Lung microvascular endothelial cell (primary cell): ENCODE measurements at regions not wholly inside any gene's neighbourhood (a gene's known extent, or its start where the extent isn't known, plus 50 kb on each side); places are given as distances from the start of the nearest gene placed in this dataset.

ENCODE experiments used
- DNase-seq, 2 donors: peaks; one replicate each; pipeline versions ENCODE4 v3.0.0 to v3.0.0-alpha.2; 2010; ENCODE audit warnings: low read depth in 2 of 2

DNA sequence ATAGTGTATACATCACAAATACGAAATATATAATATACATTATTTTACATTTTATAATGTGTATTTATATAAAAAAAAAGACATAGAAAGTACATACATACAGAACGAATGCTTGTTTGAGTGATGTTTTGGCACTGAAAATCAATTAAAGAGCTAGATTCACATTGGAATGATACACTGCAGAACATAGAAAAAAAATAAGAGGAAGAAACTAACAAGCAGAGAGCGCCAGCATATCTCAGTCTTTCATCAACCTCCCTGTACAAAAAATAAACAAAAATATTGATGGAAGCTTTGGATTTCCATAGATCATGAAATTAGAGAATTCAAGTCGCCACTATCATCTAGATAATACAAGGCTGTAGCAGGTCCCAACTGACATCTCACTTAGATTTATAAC is 420.6 kb downstream of the CENPC start:
- DNase-seq, result no peak

DNA sequence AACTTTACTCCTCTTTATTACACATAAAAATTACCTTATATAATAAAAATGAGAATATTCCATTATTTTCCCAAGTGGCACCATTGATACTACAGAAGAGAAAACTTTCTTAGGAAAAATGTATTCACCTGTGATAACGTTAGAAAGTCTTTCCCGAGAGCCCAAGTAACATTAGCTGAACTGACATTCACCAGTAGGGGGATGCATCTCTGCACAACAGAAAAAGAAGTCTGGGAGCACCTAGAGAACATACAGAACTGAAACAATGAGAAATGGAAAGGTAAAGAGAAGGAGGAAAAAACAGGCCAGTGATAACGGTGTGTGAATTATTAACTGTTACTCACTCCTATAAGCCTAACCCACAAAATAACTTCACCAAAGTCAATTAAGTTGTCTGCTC is 423.3 kb downstream of the CENPC start:
- DNase-seq, result peak in 1 of 2 donors; percentile 1

DNA sequence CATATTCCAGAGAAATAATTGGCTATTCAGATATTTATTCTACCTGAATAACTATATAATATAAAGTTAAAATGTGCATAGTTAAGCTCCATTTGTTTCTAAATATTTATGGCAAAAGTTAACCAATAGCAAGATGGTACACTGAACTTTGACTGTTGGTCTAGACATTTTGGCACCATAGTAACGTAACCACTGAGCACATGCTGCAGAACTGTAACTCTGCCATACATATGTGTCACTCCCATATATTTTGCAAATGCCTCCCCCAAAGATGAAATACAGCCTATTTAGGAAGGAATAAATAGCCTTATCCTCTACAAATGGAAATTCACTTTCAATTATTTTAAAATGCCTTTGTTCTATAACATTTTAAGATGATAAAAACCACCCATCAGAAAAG is 424.9 kb downstream of the CENPC start:
- DNase-seq, result no peak

DNA sequence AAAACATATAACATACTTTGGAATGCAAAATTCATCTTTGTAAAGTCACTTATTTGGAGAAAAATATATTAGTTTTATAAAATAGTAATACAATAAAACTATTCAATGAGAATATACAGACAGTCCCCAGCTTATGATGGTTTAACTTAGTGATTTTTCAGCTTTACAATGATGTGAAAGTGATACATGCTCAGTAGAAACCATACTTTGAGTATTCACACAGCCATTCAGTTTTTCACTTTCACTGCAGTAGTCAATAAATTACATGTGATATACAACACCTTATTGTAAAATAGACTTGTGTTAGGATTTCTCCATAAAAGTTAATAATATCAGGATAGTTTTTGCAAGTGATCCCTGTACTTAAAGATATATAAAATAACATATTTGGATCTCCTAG is 436.0 kb downstream of the CENPC start:
- DNase-seq, result no peak

DNA sequence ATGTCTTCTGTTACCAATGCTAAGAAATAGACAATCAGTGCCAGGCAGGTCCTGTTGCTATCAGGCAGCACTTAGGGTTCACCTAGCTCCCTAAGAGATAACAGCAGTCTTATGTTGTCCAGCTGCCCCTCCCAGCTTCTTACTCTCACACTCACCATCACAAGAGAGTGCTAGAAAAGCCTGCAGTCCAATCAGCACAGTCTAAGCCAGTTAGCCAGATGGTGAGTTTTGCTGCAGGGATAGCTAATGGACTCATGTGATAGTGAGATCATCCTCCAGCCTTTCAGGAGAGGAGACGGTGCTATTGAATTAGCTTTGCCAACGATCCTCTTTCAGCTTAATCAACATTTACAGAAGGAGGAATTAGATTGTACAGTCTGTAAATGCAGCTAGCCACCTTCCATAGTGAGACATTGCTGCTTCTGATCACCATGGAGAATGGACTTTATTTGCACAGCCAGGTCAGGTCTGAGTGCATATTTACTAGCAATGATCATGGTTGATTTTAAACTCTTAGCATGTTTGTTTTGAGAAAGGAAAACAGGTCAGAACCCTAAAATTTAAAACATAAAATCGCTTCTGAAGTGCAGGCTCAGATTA is 438.3 kb downstream of the CENPC start:
- DNase-seq, result no peak

DNA sequence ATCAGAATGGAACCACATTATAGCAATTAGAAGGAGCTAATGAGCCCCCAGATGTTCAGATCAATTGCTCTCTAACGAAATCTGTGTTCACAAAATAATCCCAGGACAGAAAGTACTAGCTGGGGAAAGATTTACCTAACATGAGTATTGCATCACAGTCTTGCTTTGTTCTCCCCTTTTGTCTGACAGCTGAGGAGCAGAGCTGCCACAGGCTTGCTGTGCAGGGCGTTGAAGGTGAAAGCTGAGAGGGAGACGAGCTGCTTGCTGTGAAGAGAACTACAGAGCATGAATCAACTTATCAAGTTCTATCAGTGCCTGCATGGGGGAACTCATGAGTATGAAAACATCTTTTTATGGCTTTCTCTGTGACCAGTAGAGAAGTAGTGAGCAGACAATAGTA is 441.2 kb downstream of the CENPC start:
- no peak for DNase-seq

DNA sequence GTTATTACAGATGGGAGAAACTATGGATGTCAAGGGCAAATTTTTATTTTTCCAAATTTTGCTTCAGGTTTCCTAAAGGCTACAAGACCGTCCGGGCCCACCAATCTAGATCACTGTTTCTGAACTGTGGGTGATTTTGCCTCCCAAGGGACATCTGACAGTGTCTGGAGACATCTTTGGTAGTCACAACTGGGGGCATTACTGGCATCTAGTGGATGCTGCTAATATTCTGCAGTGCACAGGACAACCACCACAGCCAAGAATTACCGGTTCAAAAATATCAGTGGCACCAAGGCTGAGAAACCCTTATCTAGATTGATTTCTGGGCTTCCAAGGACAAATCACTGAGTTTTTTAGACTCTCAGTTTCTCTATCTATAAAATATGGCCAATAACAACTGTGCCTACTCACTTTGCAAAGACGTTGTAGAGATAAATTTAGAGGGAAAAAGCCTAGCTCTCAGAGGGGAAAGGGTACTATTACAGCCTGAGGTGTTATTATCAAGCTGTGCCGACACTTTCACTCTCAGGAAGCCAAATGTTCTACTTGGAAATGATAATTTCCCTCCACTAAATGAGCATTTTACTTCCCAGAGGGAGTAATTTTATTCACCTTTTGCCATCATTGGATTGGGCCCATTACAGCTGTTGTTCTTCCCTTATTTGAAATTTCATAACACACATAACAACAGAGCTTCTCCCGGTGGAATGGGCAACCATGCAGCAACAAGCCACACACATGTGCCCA is 442.1 kb downstream of the CENPC start:
- no peak for DNase-seq

DNA sequence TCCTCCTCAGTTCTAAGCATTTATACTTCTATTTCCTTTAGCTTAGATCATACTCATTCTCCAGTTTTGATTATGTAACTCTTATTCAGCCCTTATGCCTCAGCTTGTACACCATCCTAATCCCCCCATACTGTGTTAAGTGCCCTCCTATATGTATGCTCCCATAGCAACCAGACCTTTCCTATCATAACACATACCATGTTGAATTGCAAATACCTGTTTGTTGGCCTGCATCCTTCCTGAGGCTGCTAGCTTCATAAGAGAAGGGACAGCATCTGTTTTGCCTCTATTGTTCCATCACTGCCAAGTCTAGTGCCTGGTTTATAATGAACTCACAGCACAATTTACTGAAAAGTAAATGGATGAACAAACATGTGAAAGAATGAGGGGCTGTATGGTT is 443.7 kb downstream of the CENPC start:
- no peak for DNase-seq

DNA sequence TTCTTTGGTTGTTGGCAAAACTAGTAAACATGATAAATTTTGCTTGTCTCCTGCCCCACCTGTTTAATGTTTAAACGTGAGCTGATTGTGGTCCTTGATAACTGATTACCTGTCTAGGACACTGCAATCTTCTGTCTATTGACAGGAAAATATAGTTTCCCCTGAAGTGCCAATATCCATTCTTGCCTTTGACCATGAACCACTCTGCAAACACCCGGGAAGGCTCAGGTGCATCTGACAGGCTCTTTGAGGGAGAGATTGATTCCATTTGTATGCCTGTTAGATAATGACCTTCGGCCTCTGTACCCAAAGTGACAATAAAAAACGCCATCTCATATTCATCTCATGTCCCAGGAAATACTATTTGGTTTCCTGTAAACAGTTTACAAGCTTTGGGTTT is 453.0 kb downstream of the CENPC start:
- no peak for DNase-seq

DNA sequence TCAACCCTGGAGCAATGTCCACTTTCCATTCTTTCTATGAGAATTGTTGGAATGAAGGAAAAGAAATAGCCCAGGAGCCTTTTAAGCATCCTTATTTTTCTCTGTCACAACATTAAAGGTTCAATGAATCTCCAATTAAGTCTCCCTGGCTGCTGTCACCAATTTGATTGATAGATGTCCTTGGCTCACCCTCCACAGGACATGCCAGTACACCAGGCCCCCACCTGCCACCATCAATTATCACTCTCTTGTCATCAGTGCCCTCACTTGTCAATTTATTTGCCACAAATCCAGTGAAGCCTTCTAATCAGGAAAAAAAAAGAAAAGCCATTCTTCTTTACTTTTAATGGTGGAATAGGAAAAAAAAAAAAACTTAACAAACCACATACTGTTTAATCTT is 453.6 kb downstream of the CENPC start:
- no peak for DNase-seq

DNA sequence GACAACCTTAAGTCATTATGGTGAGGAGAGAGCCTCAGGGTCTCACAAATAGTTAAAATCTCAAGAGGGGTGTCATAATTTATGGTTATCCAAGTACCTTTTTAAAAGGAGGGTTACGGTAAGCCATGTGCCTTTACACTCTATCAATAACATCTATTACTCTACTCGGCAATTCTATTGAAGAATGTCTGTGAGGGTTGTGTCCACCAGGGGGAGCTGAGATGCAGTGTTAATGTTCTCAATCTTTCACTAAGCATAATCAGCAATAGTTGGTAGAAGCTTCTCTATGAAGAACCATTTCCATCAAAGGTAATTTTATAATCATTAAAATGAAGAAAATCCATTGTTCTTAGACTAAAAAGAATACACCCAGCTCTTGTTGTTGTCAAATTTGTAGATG is 457.4 kb downstream of the CENPC start:
- DNase-seq, result peak; percentile 0 to 47

DNA sequence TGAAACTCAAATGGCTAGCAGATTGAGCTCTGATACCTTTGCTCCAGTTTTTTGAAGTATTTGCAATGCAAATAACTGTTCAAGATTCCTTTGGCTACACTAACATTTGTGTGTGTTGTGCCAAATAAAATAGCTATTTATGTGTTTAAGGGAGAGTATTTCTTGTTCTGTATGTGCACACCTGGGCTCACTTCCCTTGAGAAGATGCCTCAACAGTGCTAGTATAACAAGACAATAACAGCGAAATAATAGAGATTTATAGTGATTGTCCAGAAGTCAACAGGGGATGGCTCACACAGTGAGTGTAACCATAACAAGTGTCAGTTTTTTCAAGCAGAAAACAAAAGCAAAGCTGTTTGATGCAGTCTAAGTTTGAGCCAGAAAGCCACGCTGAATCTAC is 460.5 kb downstream of the CENPC start:
- no peak for DNase-seq

DNA sequence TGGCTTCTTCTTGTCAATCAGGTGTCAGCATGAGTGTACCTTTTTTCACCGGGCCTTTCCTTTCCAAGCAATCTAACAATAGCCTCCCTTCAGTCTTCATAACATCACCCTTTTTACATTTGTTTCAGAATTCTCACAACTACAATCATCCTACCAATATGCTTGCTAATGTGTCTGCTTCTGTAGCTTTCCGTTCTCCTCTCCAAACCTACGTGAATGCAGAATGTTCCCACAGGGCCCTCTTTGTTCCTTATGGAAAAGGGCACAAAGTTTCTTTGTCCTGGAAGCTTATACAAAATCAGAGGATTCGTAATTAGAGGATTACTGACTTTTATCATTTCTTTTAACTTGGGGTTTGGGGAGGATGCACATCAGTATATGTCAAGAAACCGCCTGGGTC is 461.8 kb downstream of the CENPC start:
- DNase-seq, result no peak

DNA sequence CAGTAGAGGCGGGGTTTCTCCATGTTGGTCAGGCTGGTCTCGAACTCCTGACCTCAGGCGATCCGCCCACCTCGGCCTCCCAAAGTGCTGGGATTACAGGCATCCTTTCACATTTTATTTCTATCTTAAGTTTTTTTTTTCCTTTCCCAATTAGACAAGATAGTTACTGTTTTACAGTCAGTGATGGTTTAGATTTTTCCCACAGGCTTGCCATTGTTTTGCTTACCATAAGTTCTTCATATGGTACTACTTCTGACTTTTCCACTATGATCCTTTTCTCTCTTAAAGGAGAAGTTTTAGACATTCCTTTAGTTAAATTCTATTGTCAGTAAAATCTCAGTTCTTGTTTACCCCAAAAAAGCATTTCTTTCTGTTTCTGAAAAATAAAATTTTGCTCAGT is 462.6 kb downstream of the CENPC start:
- no peak for DNase-seq

DNA sequence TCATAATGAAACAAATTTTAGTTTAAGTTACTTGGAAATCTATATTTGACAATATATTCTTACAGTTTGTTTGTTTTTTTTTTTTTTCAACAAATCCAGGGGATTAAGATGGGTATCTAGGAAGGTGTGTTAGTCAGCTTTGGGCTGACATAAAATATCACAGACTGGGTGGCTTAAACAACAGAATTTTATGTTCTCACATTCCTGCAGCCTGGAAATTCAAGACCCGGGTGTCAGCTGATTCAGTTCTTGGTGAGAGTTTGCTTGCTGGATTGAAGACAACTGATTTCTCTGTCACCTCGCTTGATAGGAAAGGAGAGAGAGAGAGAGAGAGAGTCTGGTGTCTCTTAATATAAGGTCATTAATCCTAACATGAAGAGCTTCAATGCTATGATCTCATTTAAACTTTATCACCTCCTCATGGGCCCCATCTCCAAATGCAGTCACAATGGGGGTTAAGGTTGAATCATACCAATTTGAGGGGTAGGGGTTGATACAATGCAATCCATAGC is 465.2 kb downstream of the CENPC start:
- DNase-seq, result no peak

DNA sequence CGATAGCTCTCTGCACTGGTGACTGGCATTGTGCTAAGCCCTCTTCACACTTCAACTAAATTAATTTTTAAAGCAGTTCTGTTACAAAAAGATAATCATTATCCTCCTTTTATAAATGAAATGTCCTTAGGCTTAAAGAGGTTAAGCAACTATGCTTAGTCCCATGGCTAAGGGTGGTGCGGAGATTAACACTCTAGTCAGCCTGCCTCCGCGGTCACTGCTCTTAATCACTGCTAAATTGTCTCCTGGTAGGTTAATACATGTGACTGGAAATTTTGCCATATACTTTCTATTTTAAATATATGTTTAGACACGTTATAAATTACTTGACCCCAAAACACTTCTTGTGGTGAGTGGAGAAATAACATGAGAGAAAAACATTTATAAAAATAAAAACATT is 473.7 kb downstream of the CENPC start:
- DNase-seq, result no peak

DNA sequence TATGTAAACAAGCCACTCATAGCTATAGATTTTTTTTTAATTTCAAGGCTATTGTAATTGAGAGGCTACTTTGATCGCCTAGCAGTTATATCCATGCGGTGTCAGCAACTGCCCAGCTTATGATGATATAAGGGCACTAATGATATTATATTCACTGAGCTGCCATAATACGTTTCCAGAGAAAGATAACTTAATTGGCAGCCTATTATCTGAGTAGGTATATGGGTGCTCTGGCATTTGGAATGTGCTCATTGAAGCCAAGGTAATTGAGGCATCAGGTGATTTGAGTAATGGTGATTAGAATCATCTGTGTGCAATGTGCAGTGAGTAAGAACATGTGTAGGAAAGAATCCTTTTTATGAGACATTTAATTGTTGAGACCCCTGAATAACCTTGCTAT is 490.0 kb downstream of the CENPC start:
- no peak for DNase-seq

DNA sequence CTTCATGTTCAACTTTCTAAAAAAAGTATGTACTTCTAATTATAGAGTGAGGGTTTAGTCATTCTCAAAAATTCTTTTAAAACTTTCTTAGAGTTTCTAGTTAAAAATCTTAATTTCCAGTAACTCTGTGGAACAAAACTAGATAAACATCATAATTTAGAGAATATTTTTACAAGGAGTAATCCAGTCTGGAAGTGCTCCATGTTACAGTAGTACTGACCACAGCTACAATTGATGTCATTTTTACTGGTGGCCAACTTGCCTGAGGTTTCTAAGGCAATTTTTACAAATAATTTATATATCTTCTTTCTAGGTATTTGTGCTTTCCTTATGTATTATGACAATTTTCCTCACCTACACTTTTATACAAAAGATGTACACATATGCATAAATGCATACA is 490.4 kb downstream of the CENPC start:
- DNase-seq, result no peak

DNA sequence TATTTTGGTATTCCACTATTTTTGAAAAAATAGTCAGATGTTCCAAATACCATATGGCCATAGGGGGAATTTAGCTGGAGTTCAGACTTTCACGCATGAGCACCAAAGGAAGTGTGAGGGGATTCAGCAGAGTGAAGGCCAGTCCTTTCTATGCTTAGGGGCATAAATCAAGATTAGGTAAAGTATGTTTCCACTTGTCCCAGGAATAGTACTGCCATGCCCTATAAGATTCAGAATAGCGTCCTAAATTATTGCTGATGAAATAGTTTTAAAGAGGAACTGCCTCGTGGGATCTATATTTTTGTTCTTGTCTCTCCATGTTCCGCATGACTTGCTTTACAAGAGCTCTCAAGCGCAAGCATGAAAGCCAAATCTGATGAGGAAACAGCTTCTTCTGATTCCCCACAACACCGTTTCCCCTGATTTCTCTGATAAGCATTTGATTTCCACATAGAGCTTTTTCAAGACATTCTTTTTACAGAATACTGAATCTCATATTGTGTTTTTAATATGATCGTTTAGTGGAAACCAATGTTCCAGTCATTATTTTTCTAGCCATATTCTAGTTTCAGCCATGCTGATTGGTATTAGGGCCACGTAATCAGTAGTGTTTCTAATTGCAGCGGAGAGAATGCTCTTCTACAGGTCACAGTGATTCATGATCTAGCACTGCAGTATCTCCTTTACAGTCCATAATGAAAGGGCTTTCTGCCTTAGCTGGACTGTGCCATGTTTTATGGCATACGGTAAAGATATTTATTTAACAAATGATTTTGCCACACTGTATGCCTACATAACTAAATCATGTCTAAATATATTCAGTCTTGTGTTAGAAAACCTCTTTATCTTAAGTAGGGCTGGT is 492.3 kb downstream of the CENPC start:
- no peak for DNase-seq

DNA sequence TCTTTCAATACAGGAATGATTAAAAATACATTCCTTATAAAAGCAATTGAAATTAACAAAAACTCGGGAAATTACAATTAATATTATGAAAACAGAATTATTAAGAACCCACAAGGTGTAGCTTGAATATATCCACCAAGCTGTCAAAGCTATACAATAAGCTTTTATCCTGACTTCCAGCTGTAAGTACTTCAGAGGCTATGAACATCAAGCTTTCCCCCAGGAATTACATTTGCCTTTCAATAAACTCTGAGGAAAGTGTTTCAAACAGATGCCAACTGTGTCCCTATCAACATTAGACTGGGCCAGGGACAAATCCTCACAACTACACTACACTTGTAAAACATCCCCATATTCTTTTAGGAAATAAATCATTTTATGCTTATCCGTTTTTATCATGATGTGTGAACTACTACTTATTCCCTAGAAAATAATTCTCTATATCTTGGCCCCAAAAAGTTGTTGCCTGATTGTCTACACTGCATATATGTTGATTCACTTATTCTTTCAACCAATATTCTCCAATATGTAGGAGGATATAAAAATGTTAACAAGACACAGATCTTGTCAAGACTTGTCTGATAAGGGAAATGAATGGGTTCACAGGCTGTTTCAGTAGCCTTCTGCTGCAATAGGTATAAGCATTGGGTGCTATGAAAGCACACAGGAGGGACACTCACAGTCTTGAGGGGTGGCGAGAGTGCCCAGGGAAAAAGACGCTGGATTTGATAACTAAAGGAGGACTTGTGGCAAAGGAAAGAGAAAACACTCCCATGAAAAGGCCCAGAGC is 494.1 kb downstream of the CENPC start:
- no peak for DNase-seq

DNA sequence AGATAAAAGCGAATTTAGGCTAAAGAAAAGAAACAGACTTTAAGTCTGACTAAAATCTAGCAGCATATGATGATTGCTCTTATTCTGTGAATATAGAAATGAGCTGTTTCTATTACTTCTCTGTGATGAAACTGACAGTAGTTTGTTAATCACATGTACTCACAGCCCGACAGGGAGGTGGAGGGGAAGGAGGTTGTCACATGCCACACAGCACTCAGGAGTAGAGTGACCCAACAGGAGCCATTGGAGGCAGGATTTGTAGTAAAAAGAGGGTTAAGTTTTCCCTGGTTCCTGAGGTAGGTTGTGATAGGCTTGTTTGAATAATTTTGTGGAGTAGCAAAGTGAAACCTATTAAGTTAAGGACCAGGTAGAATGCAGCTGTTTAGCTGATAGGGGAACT is 495.9 kb downstream of the CENPC start:
- no peak for DNase-seq

DNA sequence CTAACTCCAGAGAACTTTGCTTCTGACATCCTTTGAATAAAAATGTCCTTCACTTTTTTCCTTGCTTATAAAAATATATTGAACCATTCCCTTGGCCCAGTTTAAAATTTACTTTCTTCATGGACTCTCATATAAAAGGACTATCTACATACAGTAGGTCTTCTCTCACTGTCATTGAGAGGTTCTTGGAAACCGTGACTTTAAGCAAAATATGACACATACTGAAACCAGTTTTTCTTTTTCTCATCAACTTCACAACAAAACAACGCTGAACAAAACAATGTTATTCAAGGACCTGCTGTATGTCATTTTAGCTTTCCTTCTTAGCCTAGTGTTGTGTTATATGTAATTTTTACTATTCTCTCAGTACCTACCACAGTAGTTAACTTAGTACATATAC is 496.8 kb downstream of the CENPC start:
- DNase-seq, result no peak
